SK-N-SH treated with all-trans-retinoic acid at 6 μM for 48 hours (cell line): ENCODE measurements at regions not wholly inside any gene's neighbourhood (a gene's known extent, or its start where the extent isn't known, plus 50 kb on each side); places are given as distances from the start of the nearest gene placed in this dataset.

Source experiments
- ATAC-seq: fragments of 200-7000 bp; cut with Tn5 transposase; 3 replicates; pipeline ENCODE4 v1.9.1; 2020; ENCODE audit warnings: mild to moderate bottlenecking, moderate library complexity
- BACH2 ChIP-seq: fragments of 250-450 bp; sonication (Bioruptor Pico); IDR thresholded peaks from 2 replicates; pipeline ENCODE4 v1.9.0; 2021; ENCODE audit warnings: mild to moderate bottlenecking, borderline replicate concordance
- CREB5 ChIP-seq: fragments of 250-450 bp; sonication (Bioruptor Pico); IDR thresholded peaks from 2 replicates; pipeline ENCODE4 v1.5.1; 2020; ENCODE audit warnings: low read depth, mild to moderate bottlenecking, moderate library complexity
- CSDC2 ChIP-seq: fragments of 250-450 bp; sonication (Bioruptor Pico); IDR thresholded peaks from 2 replicates; pipeline ENCODE4 v1.5.0; 2020; ENCODE audit warnings: mild to moderate bottlenecking, moderate library complexity
- ESRRG ChIP-seq: fragments of 250-450 bp; sonication (Bioruptor Pico); IDR thresholded peaks from 2 replicates; pipeline ENCODE4 v1.6.1; 2021; ENCODE audit warnings: mild to moderate bottlenecking
- GLIS3 ChIP-seq: fragments of 250-450 bp; sonication (Bioruptor Pico); IDR thresholded peaks from 2 replicates; pipeline ENCODE4 v1.5.0; 2020; ENCODE audit warnings: mild to moderate bottlenecking, moderate library complexity
- ISL1 ChIP-seq: fragments of 250-450 bp; sonication (Bioruptor Pico); IDR thresholded peaks from 2 replicates; pipeline ENCODE4 v2.1.2; 2022; ENCODE audit warnings: mild to moderate bottlenecking, moderate library complexity
- PATZ1 ChIP-seq: fragments of 250-450 bp; sonication (Bioruptor Pico); IDR thresholded peaks from 2 replicates; pipeline ENCODE4 v1.8.0; 2020; ENCODE audit warnings: mild to moderate bottlenecking, moderate library complexity, borderline replicate concordance
- PPARA ChIP-seq: fragments of 250-450 bp; sonication (Bioruptor Pico); IDR thresholded peaks from 2 replicates; pipeline ENCODE4 v1.5.0; 2020; ENCODE audit warnings: mild to moderate bottlenecking, borderline replicate concordance
- RARB ChIP-seq: fragments of 250-450 bp; sonication (Bioruptor Pico); IDR thresholded peaks from 2 replicates; pipeline ENCODE4 v1.8.0; 2021; ENCODE audit warnings: mild to moderate bottlenecking, moderate library complexity
- TCF4 ChIP-seq: fragments of 250-450 bp; sonication (Bioruptor Pico); IDR thresholded peaks from 2 replicates; pipeline ENCODE4 v1.8.0; 2021; ENCODE audit warnings: mild to moderate bottlenecking, moderate library complexity, borderline replicate concordance
- TSHZ2 ChIP-seq: fragments of 250-450 bp; sonication (Bioruptor Pico); IDR thresholded peaks from 2 replicates; pipeline ENCODE4 v1.5.0; 2020; ENCODE audit warnings: mild to moderate bottlenecking, moderate library complexity
- ZC3H10 ChIP-seq: fragments of 250-450 bp; sonication (Bioruptor Pico); IDR thresholded peaks from 2 replicates; pipeline ENCODE4 v1.5.1; 2021; ENCODE audit warnings: mild to moderate bottlenecking, moderate library complexity
- ZFP3 ChIP-seq: fragments of 250-450 bp; sonication (Bioruptor Pico); IDR thresholded peaks from 2 replicates; pipeline ENCODE4 v1.5.0; 2020; ENCODE audit warnings: mild to moderate bottlenecking, moderate library complexity
- ZFP30 ChIP-seq: fragments of 450-650 bp; formaldehyde crosslinking; IDR thresholded peaks from 2 replicates; pipeline ENCODE4 v1.5.0; 2022; ENCODE audit warnings: mild to moderate bottlenecking, moderate library complexity
- ZNF565 ChIP-seq: fragments of 450-650 bp; formaldehyde crosslinking; conservative IDR thresholded peaks from 2 replicates; pipeline ENCODE4 v1.5.0; 2020; ENCODE audit warnings: low read depth, mild to moderate bottlenecking, moderate library complexity
- ZNF8 ChIP-seq: fragments of 450-650 bp; formaldehyde crosslinking; IDR thresholded peaks from 2 replicates; pipeline ENCODE4 v1.5.0; 2020; ENCODE audit warnings: mild to moderate bottlenecking, moderate library complexity
- TF ChIP-seq, protein P1 (sequence below): fragments of 250-450 bp; sonication (Bioruptor Pico); IDR thresholded peaks from 2 replicates; pipeline ENCODE4 v1.8.0; 2021; ENCODE audit warnings: low read depth, mild to moderate bottlenecking, moderate library complexity, borderline replicate concordance
- TF ChIP-seq, protein P2 (sequence below): fragments of 250-450 bp; sonication (Bioruptor Pico); IDR thresholded peaks from 2 replicates; pipeline ENCODE4 v1.5.1; 2021; ENCODE audit warnings: mild to moderate bottlenecking, moderate library complexity

GRCh38 chr12:41684997-41685396 is 459.7 kb downstream of the GXYLT1 start:
- TF ChIP-seq, protein P1, sequence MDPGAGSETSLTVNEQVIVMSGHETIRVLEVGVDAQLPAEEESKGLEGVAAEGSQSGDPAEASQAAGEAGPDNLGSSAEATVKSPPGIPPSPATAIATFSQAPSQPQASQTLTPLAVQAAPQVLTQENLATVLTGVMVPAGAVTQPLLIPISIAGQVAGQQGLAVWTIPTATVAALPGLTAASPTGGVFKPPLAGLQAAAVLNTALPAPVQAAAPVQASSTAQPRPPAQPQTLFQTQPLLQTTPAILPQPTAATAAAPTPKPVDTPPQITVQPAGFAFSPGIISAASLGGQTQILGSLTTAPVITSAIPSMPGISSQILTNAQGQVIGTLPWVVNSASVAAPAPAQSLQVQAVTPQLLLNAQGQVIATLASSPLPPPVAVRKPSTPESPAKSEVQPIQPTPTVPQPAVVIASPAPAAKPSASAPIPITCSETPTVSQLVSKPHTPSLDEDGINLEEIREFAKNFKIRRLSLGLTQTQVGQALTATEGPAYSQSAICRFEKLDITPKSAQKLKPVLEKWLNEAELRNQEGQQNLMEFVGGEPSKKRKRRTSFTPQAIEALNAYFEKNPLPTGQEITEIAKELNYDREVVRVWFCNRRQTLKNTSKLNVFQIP, result no peak
- TF ChIP-seq TCF4 (CRISPR knock-in tag), result no peak
- no peak for TF ChIP-seq TSHZ2 (CRISPR knock-in tag)
- TF ChIP-seq ZC3H10 (CRISPR knock-in tag), result no peak
- ATAC-seq, result no peak

- ATAC-seq, result no peak
- no peak for TF ChIP-seq GLIS3
Observed at GRCh38 chr12:41683513-41684240, 461.0 kb downstream of the GXYLT1 start.

GRCh38 chr12:41683023-41683422 is 461.7 kb downstream of the GXYLT1 start:
- ATAC-seq, result no peak
- TF ChIP-seq, protein P2, sequence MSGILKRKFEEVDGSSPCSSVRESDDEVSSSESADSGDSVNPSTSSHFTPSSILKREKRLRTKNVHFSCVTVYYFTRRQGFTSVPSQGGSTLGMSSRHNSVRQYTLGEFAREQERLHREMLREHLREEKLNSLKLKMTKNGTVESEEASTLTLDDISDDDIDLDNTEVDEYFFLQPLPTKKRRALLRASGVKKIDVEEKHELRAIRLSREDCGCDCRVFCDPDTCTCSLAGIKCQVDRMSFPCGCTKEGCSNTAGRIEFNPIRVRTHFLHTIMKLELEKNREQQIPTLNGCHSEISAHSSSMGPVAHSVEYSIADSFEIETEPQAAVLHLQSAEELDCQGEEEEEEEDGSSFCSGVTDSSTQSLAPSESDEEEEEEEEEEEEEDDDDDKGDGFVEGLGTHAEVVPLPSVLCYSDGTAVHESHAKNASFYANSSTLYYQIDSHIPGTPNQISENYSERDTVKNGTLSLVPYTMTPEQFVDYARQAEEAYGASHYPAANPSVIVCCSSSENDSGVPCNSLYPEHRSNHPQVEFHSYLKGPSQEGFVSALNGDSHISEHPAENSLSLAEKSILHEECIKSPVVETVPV (CRISPR knock-in tag), result no peak
- TF ChIP-seq PATZ1 (CRISPR knock-in tag) (no peak), CREB5 (CRISPR knock-in tag) (no peak), TCF4 (CRISPR knock-in tag) (no peak), ZNF565 (CRISPR knock-in tag) (no peak), BACH2 (CRISPR knock-in tag) (no peak), GLIS3 (no peak), ZC3H10 (CRISPR knock-in tag) (no peak), ZNF8 (CRISPR knock-in tag) (no peak), ZFP30 (CRISPR knock-in tag) (no peak), ZFP3 (no peak), ISL1 (CRISPR knock-in tag) (no peak), PPARA (CRISPR knock-in tag) (no peak), TSHZ2 (CRISPR knock-in tag) (no peak), RARB (CRISPR knock-in tag) (no peak), CSDC2 (CRISPR knock-in tag) (no peak), ESRRG (CRISPR knock-in tag) (no peak)
